ENCODE measurements at regions not wholly inside any gene's neighbourhood (a gene's known extent, or its start where the extent isn't known, plus 50 kb on each side); places are given as distances from the start of the nearest gene placed in this dataset.
"Not testable (repeated sequence)": the region's sequence is repeated elsewhere in the genome, so short reads cannot be mapped to it uniquely, and the experiment has no call there.

- not testable (repeated sequence) for H3K4me3 ChIP-seq
Observed at GRCh38 chrX:1105031-1105430, 107.4 kb downstream of the CRLF2 start.

DNA sequence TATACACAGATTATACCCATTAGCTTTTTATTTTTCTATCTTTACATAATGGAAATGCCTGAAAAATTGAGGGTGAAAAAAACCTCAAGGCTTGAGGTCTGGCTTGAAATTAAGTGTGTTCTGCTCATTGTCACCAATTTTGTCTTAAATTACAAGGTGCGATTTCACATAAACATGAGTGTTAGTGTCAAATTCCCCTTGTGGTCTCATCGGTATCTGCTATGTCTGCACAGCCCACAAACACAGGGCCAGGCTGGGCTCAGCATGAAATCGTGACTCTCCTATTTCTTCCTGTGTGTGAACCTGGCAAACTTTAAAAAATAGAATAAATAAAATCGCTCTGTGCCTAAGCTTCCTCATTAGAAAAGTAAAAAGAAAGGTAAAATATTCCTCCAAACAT, 109.1 kb downstream of the CRLF2 start:
- no peak overlapping the region for H3K27ac ChIP-seq
- no peak overlapping the region for H3K4me3 ChIP-seq

More at GRCh38 chrX:1105031-1105430, 107.4 kb downstream of the CRLF2 start:
- not testable (repeated sequence) for H3K27ac ChIP-seq

GRCh38 chrX:1102786-1103185, 109.7 kb downstream of the CRLF2 start:
- no peak overlapping the region for H3K4me3 ChIP-seq
- no peak overlapping the region for H3K27ac ChIP-seq

DNA sequence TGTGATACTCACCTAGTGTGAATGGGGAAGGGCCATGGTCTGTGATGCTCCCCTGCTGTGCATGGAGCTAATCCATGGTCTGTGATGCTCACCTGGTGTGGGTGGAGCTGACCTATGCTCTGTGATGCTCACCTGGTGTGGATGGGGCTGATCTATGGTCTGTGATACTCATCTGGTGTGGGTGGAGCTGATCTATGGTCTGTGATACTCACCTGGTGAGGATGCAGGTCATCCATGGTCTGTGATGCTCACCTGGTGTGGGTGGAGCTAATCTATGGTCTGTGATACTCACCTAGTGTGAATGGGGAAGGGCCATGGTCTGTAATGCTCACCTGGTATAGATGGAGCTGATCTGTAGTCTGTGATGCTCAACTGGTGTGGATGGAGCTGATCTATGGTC, 110.2 kb downstream of the CRLF2 start:
- H3K27ac ChIP-seq: not testable (repeated sequence)

DNA sequence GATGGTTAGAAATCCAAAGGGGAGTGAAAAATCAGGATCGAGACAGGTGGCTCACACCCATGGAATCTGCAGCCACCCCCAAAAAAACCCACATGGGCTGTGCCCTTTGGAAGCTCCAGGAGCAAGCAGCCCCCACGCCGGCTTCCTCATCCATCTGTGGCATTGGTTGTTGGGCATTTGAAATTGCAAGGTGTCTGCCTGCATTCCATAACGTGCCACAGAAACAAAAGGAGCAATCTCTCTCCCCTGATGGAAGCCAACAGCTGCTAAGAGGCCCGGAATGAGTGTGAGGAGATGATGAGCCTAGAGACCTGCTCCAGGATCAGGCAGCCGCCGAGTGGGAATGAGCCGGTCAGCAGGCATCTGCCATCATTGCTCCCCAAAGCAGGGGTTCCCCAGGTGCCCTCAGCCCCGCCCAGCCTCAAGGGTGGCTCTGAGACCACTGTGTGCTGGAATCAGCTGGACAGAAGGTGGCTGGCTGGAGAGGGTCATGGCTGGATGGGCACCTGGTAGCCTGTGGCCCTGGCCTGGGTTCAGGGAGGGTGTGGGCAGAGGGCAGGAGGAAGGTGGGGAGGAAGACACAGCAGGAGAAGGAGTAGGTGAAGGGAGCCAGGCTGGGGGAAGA, 113.2 kb downstream of the CRLF2 start:
- Histone ChIP-seq H3K27ac (no peak overlapping the region), H3K4me3 (no peak overlapping the region)

More for the DNA sequence above, 110.2 kb downstream of the CRLF2 start:
- not testable (repeated sequence) for H3K4me3 ChIP-seq

- H3K4me3 ChIP-seq: no peak overlapping the region
- H3K27ac ChIP-seq: no peak overlapping the region
Observed at GRCh38 chrX:1097328-1097727, 115.1 kb downstream of the CRLF2 start.

- H3K27ac ChIP-seq: no peak overlapping the region
- no peak overlapping the region for H3K4me3 ChIP-seq
Observed at GRCh38 chrX:1094566-1095333, 117.7 kb downstream of the CRLF2 start.

- H3K4me3 ChIP-seq: no peak overlapping the region
- no peak overlapping the region for H3K27ac ChIP-seq
Observed at GRCh38 chrX:1093586-1094421, 118.6 kb downstream of the CRLF2 start.

GRCh38 chrX:1093121-1093520, 119.3 kb downstream of the CRLF2 start:
- H3K27ac ChIP-seq: no peak overlapping the region
- no peak overlapping the region for H3K4me3 ChIP-seq

DNA sequence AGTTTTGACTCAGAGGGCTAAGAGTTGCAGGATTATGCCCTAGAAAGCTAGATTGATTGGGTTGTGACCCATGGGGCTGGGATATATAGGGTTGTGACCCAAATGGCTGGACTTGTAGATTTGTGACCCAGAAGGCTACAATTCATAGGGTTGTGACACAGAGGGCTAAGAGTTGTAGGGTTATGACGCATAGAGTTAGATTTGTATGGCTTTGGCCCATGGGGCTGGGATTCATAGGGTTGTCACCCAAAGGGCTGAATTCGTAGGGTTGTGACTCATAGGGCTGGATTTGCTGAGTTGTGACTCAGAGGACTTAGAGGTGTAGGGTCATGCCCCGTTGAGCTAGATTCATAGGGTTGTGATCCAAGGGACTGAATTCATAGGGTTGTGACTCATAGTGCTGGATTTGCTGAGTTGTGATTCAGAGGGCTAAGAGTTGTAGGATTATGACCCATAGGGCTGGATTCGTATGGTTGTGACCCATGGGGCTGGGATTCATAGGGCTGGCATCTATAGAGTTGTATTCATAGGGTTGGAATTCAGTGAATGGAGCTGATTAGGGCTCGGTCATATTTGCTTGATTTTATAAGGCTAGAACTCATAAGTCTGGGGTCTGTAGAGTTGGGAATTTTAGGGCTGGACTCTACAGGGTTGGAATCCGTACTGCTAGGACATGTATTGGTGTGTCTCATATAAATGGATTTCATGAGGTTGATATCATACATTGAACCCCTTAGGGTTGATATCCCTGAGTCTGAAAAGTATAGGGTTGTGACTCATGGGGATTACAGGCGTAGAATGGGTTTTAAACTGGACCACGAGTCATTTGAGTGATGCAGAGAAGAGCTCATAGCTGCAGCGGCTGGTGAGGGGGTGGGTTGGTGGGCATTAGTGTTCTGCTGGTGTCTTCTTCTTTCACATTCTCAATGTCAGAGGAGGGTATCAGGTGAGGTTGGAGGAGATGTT, 125.7 kb downstream of the CRLF2 start:
- Histone ChIP-seq H3K4me3 (no peak overlapping the region), H3K27ac (no peak overlapping the region)

- not testable (repeated sequence) for H3K4me3 ChIP-seq, H3K27ac ChIP-seq
Observed at GRCh38 chrX:1085871-1086270, 126.6 kb downstream of the CRLF2 start.

DNA sequence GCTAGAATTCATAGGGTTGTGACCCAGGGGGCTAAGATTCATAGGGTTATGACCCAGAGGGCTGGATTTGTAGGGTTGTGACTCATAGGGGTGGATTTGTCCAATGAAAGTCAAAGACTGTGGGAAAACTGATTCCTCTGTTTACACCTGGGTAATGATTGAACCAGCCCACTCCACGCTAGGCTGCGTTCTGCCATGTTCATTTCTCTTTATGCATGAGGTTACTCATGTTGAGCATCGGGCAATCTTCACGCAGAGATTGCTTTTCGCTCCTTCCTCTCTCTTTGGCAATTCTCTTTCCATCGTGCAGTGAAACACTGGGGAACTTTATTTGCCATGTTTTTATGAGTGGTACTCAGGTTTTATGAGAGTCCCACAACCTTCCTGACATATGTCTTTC, 127.8 kb downstream of the CRLF2 start:
- no peak overlapping the region for H3K27ac ChIP-seq
- no peak overlapping the region for H3K4me3 ChIP-seq

- H3K4me3 ChIP-seq: no peak overlapping the region
- no peak overlapping the region for H3K27ac ChIP-seq
Observed at GRCh38 chrX:1076871-1077651, 135.4 kb downstream of the CRLF2 start.

- Histone ChIP-seq H3K27ac (no peak overlapping the region), H3K4me3 (no peak overlapping the region)
Observed at GRCh38 chrX:1075741-1076140, 136.7 kb downstream of the CRLF2 start.

DNA sequence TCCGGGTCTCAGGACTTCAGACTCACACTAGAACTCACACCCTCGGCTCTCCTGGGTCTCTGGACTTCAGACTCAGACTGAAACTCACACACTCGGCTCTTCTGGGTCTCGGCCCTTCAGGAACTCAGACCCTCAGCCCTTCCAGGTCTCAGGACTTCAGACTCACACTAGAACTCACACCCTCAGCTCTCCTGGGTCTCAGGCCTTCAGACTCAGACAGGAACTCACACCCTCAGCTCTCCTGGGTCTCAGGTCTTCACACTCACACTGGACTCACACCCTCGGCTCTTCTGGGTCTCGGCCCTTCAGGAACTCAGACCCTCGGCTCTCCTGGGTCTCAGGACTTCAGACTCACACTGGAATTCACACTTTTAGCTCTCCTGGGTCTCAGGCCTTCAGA, 137.3 kb downstream of the CRLF2 start:
- Histone ChIP-seq H3K27ac (no peak overlapping the region), H3K4me3 (no peak overlapping the region)

GRCh38 chrX:1074755-1075154, 137.7 kb downstream of the CRLF2 start:
- H3K4me3 ChIP-seq: no peak overlapping the region
- H3K27ac ChIP-seq: no peak overlapping the region

DNA sequence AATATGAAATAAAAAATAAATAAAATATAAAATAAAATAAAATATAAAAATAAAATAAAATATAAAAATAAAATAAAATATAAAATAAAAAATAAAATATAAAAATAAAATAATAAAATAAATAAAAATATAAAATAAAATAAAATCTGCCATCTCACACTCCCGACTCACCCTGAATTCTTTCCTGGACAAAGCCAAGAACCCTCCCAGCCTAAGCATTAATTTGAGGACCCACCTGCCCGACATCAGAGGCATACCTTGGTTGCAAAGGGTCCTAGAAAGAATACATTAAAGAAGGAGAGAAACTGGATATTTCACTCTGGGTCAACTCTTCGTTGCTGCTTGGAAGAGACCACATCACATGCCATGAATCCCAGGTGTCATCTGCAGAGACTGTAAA, 138.3 kb downstream of the CRLF2 start:
- Histone ChIP-seq H3K4me3 (no peak overlapping the region), H3K27ac (no peak overlapping the region)

GRCh38 chrX:1072637-1073377, 139.6 kb downstream of the CRLF2 start:
- H3K4me3 ChIP-seq: no peak overlapping the region
- no peak overlapping the region for H3K27ac ChIP-seq
